ENCODE measurements at regions not wholly inside any gene's neighbourhood (a gene's known extent, or its start where the extent isn't known, plus 50 kb on each side); places are given as distances from the start of the nearest gene placed in this dataset.

- no peak for TF ChIP-seq PBX3 (IDR thresholded peaks at IDR 0.05)
These were observed 155.1 kb upstream of the FUT8 start (continued) for GRCh38 chr14:65257425-65257824.

DNA sequence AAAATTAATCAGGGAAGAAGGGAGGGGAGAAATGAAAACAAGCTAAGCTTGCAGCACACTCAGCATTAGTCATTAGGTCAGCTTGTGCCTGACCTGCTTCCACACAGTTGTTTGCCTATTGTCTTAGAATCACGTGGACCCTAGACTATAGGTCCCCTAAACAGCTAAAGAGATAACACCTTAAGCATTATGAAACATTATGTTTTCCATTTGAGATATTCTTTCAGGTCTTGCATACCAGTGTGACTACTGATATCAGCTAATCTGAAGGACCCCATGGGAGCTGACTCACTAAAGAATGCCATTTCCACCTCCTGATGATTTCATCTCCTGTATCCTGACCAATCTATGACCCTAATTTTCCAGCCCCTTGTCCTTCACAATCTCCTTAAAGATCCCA, 154.1 kb upstream of the FUT8 start:
- FAIRE-seq (no peak), ATAC-seq (peak; percentile 58 to 66), DNase-seq (ENCODE audit: low read depth in 1 of 2, low spot score in 1 of 2) (peak; percentile 25 to 58)
- H3K4me3 ChIP-seq = no peak overlapping the region
- peak overlapping the region; percentile 33 for H3K4me2 ChIP-seq
- H3K9me3 ChIP-seq = 0 out of 3 replicates have a peak, but pooled peaks cover 5% of the 10 kb centered on the region
- peak overlapping the region; percentile 83 to 90; a peak in 5 of 6 replicates for H3K27ac ChIP-seq
- ChIA-PET CTCF (interaction anchor here (0.6 to 2.1 kb wide), 7 partner anchors 9 to 94 kb away, joined by 3 to 7 read pairs (median 3); no protein-coding TSS in a partner anchor), POLR2A (interaction anchor here (2.4 kb wide), 1 partner anchor 153 kb away, joined by 12 read pairs; the partner anchor contains the start of gene FUT8)
- WGBS (ENCODE audit: missing lambda C conversion rate) = 4% methylated on average over 1 of the region's 1 CpG
- H3K4me1 ChIP-seq = peaks cover 51% of the 10 kb centered on the region
- TF ChIP-seq, protein P1, sequence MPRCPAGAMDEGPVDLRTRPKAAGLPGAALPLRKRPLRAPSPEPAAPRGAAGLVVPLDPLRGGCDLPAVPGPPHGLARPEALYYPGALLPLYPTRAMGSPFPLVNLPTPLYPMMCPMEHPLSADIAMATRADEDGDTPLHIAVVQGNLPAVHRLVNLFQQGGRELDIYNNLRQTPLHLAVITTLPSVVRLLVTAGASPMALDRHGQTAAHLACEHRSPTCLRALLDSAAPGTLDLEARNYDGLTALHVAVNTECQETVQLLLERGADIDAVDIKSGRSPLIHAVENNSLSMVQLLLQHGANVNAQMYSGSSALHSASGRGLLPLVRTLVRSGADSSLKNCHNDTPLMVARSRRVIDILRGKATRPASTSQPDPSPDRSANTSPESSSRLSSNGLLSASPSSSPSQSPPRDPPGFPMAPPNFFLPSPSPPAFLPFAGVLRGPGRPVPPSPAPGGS (IDR thresholded peaks at IDR 0.05) = no peak
- TF ChIP-seq USF2 (IDR thresholded peaks at IDR 0.05) = peak; percentile 36; the same call in 1 of the 2 replicates
- TF ChIP-seq HES2 (IDR thresholded peaks at IDR 0.05) = no peak
- TF ChIP-seq, protein P2, sequence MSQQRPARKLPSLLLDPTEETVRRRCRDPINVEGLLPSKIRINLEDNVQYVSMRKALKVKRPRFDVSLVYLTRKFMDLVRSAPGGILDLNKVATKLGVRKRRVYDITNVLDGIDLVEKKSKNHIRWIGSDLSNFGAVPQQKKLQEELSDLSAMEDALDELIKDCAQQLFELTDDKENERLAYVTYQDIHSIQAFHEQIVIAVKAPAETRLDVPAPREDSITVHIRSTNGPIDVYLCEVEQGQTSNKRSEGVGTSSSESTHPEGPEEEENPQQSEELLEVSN (IDR thresholded peaks at IDR 0.05; ENCODE audit: borderline replicate concordance, low read depth) = no peak
- no peak for TF ChIP-seq RCOR1 (IDR thresholded peaks at IDR 0.05; ENCODE audit: low read depth, low read length)
- TF ChIP-seq CTCF (IDR thresholded peaks at IDR 0.05) = no peak
- TF ChIP-seq POLR2A (IDR thresholded peaks at IDR 0.05; ENCODE audit: low read length) = no peak
- TF ChIP-seq PHF8 (IDR thresholded peaks at IDR 0.05; ENCODE audit: borderline replicate concordance, low read depth) = no peak
- TF ChIP-seq, protein P3, sequence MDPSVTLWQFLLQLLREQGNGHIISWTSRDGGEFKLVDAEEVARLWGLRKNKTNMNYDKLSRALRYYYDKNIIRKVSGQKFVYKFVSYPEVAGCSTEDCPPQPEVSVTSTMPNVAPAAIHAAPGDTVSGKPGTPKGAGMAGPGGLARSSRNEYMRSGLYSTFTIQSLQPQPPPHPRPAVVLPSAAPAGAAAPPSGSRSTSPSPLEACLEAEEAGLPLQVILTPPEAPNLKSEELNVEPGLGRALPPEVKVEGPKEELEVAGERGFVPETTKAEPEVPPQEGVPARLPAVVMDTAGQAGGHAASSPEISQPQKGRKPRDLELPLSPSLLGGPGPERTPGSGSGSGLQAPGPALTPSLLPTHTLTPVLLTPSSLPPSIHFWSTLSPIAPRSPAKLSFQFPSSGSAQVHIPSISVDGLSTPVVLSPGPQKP (IDR thresholded peaks at IDR 0.05; ENCODE audit: low read depth, low read length) = no peak
- no peak for TF ChIP-seq HOXB5 (CRISPR knock-in tag; IDR thresholded peaks at IDR 0.05)
- TF ChIP-seq ZC3H11A (IDR thresholded peaks at IDR 0.05) = no peak
- TF ChIP-seq CBX2 (IDR thresholded peaks at IDR 0.05; ENCODE audit: borderline replicate concordance, low read depth) = no peak
- TF ChIP-seq HOXA7 (CRISPR knock-in tag; IDR thresholded peaks at IDR 0.05) = no peak
- TF ChIP-seq EP300 (IDR thresholded peaks at IDR 0.05) = peak in 1 of 2 experiments; percentile 61; a peak in 2 of 5 replicates
- TF ChIP-seq EHMT2 (IDR thresholded peaks at IDR 0.05; ENCODE audit: low read depth) = no peak
- TF ChIP-seq ESRRA (IDR thresholded peaks at IDR 0.05; ENCODE audit: borderline replicate concordance, low read length) = no peak
- no peak for TF ChIP-seq CBX8 (IDR thresholded peaks at IDR 0.05)
- 0 out of 5 replicates have a peak, but pooled peaks of 1 of the 2 experiments have one; percentile 37 for TF ChIP-seq JUN (IDR thresholded peaks at IDR 0.05)
- TF ChIP-seq HEYL (CRISPR knock-in tag; IDR thresholded peaks at IDR 0.05) = no peak
- no peak for TF ChIP-seq RFX5 (IDR thresholded peaks at IDR 0.05)
- no peak for TF ChIP-seq RNF2 (IDR thresholded peaks at IDR 0.05; ENCODE audit: borderline replicate concordance, low read depth)
- peak; percentile 77 for TF ChIP-seq JUNB (IDR thresholded peaks at IDR 0.05)
- TF ChIP-seq MAFK (IDR thresholded peaks at IDR 0.05; ENCODE audit: partially characterized antibody) = no peak
- TF ChIP-seq ZSCAN20 (CRISPR knock-in tag; IDR thresholded peaks at IDR 0.05) = no peak
- TF ChIP-seq RAD21 (conservative IDR thresholded peaks at IDR 0.05 in 1 of 2, IDR thresholded peaks at IDR 0.05 in 1 of 2) = no peak
- TF ChIP-seq GATA3 (IDR thresholded peaks at IDR 0.05; ENCODE audit: borderline replicate concordance) = peak; percentile 58; the same call in 1 of the 2 replicates
- no peak for TF ChIP-seq NR3C1 (IDR thresholded peaks at IDR 0.05)
- no peak for TF ChIP-seq POLR2AphosphoS2 (conservative IDR thresholded peaks at IDR 0.05; ENCODE audit: low read length)
- peak; percentile 53; the same call in 1 of the 2 replicates for TF ChIP-seq FOSL2 (IDR thresholded peaks at IDR 0.05)
- TF ChIP-seq FOSL2 (CRISPR knock-in tag; IDR thresholded peaks at IDR 0.05) = peak; percentile 58

All from A549 (cell line).